ENCODE measurements at regions not wholly inside any gene's neighbourhood (a gene's known extent, or its start where the extent isn't known, plus 50 kb on each side); places are given as distances from the start of the nearest gene placed in this dataset.
"Not testable (repeated sequence)": the region's sequence is repeated elsewhere in the genome, so short reads cannot be mapped to it uniquely, and the experiment has no call there.

DNA sequence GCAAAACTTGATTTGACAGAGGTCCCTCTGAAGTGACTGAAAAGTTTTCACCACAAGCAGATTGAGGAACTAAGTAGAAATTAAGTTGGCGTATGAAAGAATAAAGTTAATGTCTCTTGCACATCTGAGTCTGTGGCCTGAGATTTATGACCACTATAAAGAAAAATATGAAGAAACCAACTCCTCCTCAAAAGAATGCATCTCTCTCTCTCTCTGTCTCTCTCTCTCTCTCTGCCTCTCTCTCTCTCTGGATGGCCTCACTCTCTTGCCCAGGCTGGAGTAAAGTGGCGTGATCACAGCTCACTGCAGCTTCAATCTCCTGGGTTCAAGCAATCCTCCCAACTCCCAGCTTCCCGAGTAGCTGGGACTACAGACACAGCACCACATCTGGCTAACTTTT lies 55.2 kb downstream of the RPL22L1 start:
- DNase-seq: no peak
- intact Hi-C loops (cut with DNase I): loop anchor here (5.0 to 10.0 kb wide), 3 partner anchors 230 to 510 kb away; partner anchors contain the start of gene SLC7A14

DNA sequence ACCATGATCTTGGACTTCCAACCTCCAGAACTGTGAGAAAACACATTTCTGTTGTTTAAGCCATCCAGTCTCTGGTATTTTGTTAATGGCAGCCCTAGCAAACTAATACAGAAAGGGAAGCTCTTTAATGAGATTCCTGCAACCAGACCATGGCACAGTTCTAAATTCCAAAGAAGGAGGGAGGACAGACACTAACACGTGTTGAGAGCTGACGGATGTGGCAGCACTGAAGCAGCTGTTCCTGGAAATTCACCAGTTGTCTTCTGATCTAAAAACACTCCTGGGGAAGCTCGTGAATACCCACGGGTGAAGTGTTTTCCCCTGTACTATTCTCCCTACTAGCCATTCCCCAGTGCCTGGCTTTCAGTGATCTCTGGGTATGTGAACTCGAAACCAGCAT lies 56.7 kb downstream of the RPL22L1 start:
- no peak for DNase-seq
- intact Hi-C loops (cut with DNase I): loop anchor here (5.0 to 10.0 kb wide), 3 partner anchors 228 to 508 kb away; partner anchors contain the start of gene SLC7A14

DNA sequence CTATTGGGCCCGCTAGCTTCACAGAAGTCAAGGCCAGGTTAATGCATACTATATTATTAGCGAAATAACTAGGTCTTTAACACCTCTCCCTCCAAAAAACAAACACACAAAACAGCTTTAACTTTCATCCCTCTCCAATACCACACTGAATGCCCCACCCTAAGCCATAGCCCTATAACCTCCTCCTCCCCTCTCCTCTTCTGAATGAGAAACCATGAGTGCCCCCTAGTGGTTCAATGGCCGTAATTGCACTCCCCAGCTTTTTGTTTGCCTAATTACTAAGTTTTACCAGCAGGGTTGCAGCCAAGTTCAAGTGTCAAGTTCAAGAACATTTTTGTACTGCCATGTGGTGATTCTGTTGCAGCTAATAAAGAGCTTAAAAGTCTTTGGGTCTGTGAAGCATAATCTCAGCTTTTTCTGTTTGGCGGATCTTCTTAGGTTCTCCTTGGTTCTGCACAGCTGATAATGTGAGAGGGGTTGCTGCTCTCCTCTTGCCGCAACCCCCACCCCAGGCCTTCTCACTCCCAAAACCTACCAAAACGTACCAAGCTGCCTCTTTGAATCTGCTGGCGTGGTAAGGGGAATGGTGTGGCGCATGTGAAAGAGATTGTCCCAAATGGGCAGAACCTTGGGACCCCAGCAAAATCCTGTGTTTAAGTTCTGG lies 57.9 kb downstream of the RPL22L1 start:
- DNase-seq: peak in 41 of 42 donors; percentile 25 to 91 (median 77)
- intact Hi-C loops (cut with DNase I): loop anchor here (5.0 to 10.0 kb wide), 3 partner anchors 227 to 507 kb away; partner anchors contain the start of gene SLC7A14

DNA sequence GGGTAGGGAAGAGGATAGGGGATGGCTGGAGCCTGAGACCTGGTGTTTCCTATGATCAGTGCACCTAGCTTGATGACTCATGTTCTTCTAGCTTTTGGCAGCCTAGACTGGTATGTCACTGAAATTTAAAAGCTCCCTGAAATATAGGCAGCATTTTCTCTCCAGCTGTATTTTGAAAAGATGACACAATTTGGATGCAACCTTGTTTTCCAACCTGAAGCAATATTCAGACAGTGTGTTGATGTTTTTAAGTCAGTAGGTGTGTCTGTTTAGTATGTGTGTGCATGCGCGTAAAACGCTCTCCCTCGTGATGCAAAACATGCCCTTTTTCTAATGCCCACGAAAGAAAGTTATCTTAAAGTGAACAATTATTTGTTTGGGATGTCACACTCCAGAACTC lies 58.5 kb downstream of the RPL22L1 start:
- peak in 3 of 42 donors; percentile 16 to 44 (median 18) for DNase-seq
- intact Hi-C loops (cut with DNase I): loop anchor here (5.0 to 10.0 kb wide), 3 partner anchors 227 to 507 kb away; partner anchors contain the start of gene SLC7A14

DNA sequence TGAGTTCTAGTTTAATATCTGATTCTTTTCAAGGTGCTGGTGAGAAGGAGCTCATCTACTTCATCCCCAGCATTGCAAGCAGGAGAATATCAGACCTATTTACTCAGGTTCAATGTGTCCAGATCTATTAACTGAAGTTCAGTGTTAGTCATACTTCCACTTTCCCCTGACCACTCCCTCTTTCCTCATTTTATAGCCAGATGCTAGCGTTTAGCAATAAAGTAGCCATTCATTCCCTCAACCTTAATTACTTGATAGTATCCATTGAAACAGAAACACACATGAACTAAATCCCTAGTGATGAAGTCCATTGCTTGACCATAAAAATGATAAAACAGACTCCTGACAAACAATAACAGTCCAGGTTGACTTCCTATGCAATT lies 60.0 kb downstream of the RPL22L1 start:
- intact Hi-C loops (cut with DNase I): loop anchor here (5.0 to 10.0 kb wide), 3 partner anchors 225 to 505 kb away; partner anchors contain the start of gene SLC7A14
- no peak for DNase-seq

DNA sequence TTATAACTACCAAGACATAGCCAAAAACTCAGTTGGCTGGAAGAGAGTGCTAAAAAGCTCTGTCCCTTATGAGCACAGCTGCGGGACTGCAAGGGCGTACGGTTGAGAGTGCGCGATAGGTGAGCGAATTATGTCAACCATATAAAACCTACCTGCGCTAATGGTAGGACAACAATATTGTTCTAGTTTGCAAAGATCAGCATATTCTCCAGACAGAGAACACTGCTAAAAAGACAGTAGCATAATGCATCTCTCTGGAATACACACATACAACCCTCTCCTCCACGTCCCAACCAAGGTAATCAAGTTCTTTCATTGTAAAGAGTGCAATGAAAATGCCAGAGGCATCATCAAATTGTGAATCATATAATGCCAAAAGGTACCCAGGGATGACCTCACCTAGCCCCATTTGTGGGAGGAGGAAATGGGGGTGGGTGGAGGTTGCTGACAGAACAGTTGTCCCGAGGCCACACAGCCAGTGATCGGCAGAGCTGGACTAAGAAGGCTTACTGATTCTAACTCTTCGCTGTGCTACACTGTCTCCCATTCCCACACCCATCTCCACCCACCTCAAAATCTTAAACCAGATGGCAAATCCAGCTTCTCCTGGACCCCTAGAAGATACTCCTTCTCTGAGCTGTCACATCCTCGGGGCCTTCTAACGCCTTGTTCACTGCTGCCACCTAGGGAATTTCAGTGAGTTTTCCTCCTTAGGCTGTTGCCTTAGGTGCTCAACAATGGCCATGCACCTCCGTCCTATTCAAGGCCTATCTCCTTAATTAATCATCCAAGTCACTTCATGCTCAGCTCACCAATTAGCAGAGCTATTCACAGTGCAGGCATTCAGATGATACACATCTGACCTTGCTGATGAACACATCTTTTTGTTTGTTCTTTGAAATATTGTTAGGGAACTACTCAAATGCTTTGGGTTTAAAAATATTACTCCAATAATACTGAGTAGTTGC lies 60.7 kb downstream of the RPL22L1 start:
- intact Hi-C loops (cut with DNase I): no loop called here
- DNase-seq: peak in 41 of 42 donors; percentile 9 to 88 (median 67)

DNA sequence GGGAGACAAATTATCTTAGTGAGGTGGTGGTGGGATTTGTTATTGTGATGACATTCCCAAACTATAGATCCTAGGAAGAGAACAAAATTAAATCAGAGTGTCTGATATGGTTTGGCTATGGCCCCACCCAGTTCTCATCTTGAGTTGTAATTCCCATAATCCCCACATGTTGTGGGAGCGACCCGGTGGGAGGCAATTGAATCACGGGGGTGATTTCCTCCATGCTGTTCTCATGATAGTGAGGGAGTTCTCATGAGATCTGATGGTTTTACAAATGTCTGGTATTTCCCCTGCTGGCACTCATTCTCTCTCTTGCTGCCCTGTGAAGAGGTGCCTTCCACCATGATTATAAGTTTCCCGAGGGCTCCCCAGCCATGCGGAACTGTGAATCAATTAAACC lies 62.0 kb downstream of the RPL22L1 start:
- intact Hi-C loops (cut with DNase I): no loop called here
- no peak for DNase-seq

DNA sequence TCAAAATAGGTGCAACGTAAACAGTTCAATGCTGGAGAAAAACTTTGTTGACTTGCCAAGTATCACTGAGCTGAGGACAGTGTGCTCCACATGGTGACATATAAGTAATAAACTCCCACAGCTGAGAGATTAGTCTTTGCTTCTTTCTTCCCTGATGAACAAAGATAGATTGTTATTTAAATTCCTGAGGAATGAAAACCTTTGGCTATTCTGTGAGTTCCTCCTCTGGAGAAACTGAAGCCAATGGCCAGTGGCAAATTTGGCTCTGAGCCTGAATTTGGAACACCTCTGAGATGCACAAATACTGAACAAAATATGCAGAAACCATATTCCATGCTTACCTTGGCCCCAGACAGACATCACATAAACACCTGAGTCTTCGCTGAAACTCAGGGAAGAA lies 63.3 kb downstream of the RPL22L1 start:
- no peak for DNase-seq
- intact Hi-C loops (cut with DNase I): no loop called here

DNA sequence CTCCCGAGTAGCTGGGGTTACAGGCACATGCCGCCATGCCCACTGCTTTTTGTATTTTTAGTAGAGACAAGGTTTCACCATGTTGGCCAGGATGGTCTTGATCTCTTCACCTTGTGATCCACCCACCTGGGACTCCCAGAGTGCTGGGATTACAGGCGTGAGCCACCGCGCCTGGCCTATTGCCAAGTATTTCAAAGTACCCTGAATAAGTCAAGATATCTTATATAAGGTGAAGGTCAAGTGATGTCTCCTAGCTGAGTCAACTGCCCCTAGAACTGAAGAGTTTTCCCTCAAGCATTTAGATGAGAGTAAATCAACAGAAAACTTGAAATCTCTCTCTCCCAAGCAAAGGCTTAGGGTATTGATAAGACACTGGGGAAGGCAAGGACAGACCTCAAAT lies 63.9 kb downstream of the RPL22L1 start:
- intact Hi-C loops (cut with DNase I): no loop called here
- no peak for DNase-seq

DNA sequence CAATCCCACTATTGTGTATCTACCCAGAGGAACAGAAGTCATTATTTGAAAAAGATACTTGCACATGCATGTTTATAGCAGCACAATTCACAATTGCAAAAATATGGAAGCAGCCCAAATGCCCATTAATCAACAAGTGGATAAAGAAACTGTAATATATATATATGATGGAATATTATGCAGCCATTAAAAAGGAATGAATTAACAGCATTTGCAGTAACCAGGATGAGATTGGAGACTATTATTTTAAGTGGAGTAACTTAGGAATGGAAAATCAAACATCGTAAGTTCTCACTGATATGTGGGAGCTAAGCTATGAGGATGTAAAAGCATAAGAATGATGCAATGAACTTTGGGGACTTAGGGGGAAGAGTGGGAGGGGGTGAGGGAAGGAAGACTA lies 64.7 kb downstream of the RPL22L1 start:
- intact Hi-C loops (cut with DNase I); DNase-seq: not testable (repeated sequence)

DNA sequence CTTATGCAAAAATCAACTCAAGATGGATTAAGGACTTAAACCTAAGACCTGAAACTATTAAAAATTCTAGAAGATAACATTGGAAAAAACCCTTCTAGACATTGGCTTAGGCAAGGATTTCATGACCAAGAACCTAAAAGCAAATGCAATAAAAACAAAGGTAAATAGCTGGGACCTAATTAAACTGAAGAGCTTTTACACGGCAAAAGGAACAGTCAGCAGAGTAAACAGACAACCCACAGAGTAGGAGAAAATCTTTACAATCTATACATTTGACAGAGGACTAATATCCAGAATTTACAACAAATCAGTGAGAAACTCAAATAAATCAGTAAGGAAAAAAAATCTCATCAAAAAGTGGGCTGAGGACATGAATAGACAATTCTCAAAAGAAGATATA lies 65.4 kb downstream of the RPL22L1 start:
- DNase-seq; intact Hi-C loops (cut with DNase I): not testable (repeated sequence)

DNA sequence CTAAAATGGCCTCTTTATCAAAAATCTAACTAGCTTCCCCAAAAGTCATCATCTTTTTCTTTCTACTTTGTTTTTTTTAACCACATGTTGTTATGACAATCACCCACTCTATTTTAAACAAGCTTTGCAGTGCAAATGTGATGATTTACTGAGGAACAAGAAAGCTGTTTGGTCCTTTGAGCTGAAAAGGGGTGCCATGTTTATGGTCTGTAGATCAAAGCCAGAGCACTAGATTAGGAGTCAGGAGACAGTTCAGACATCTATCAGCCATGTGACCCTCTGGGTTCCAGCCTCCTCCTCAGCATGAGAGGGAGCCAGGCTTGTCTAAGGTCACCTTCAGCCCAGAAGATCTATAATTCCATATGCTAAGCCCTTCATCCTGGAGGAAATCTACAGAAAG lies 65.9 kb downstream of the RPL22L1 start:
- DNase-seq: no peak
- intact Hi-C loops (cut with DNase I): no loop called here

DNA sequence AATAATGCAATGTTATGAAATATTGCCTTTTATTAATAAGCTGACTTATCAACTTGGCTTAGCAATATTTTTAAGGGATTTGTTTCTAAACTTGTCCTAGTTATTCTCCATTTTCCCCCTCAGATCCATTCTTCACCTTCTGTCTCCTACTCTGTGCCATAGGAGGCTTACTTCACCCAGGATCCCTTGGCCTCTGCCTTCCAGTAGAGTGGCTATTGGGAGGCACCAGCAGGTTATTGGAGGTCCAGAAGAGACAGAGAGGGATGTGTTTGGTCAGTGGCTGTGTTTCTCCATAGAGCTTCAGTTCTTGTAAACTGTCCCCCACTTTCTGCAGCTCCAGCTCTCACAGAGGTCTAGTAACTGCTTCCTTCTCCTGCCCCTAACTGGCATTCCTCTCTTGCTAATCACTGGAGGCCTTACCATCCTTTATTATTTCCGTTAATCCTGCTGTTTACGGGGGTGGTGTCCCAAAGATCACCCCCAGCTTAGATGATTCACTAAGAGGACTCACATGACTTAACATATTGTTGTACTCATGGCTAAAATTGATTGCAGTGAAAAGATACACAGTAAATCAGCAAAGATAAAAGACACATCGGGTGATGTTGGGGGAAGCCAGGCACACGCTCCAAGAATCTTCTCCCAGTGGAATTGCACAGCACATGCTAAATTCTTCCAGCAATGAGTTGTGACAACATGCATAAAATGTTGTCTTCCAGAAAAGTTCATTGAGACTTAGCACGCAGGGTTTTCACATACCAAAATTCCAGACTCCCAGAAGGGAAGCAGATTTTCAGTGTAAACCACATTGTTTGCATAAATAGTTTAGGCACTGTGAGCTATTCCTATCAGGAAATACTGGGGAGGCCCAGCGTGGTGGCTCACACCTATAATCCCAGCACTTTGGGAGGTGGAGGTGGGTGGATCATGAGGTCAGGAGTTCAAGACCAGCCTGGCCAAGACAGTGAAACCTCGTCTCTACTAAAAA lies 67.5 kb downstream of the RPL22L1 start:
- no peak for DNase-seq
- intact Hi-C loops (cut with DNase I): no loop called here

DNA sequence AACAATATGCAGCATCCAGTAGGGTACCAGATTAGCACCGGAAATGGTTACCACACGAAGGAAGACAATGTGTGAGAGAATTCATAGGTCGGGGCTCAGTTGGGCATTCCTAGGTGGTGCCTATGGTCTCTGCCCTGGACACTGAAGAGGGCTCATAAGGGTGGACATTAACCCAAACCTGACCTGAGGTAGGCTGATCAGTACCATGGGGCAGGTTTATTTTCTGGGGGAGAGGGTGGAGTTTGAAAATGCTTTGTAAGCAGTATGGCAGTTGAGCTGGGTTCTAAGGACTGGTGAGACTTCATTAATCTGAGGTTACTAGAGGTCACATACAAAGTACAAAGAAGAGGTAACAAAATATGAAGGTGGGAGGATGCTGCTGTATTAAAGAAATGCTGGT lies 68.4 kb downstream of the RPL22L1 start:
- no peak for DNase-seq
- intact Hi-C loops (cut with DNase I): no loop called here

DNA sequence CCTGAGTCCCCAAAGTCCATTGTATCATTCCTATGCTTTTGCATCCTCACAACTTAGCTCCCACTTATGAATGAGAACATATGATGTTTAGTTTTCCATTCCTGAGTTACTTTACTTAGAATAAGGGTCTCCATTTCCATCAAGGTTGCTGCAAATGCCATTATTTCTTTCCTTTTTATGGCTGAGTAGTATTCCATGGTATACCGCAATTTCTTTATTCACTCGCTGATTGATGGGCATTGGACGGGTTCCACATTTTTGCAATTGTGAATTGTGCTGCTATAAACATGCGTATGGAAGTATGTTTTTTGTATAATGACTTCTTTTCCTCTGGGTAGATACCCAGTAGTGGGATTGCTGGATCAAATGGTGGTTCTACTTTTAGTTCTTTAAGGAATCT lies 69.7 kb downstream of the RPL22L1 start:
- intact Hi-C loops (cut with DNase I); DNase-seq: not testable (repeated sequence)

DNA sequence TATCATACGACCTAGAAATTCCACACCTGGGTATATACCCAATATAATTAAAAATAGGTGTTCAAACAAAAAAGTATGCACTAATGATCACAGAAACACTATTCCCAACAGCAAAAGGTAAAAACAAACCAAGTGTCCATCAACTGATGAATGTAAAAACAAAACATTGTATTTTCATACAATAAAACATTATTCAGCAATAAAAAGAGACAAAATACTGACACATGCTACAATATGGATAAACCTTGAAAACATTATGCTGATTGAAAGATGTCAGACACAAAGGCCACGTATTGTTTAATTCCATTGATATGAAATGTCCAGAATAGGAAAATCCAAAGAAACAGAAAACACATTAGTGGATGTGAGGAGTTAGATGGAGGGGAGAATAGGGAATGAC lies 71.0 kb downstream of the RPL22L1 start:
- intact Hi-C loops (cut with DNase I): no loop called here
- no peak for DNase-seq

DNA sequence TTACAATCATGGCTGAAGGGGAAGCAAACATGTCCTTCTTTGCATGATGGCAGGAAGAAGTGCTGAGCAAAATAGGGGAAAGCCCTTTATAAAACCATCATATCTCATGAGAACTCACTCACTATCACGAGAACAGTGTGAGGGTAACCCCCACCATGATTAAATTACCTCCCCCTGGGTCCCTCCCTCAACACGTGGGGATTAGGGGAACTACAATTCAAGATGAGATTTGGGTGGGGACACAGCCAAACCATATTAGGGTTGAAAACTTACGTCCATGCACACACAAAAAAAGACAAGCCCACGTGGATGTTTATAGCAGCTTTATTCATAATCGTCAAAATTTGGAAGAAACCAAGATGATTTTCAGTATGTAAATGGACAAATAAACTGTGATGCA lies 72.3 kb downstream of the RPL22L1 start:
- intact Hi-C loops (cut with DNase I): no loop called here
- no peak for DNase-seq

DNA sequence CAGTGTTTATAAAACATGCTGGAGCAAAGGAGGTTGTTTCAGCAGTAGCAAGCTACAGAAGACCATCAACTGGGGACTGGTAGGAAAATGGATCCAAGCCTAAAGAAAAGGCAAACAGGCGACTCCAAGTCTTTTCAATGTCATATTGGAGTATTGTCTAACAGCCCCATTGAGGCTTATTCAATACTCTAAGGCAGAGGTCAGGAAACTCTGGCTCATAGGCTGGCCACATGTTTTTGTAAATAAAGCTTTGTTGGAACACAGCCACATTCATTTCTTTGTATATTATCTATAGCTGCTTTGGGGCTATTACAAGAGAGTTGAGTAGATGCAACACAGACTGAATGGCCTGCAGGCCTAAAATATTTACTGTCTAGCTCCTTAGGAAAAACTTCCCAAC lies 77.5 kb downstream of the RPL22L1 start:
- DNase-seq: no peak
- intact Hi-C loops (cut with DNase I): no loop called here

DNA sequence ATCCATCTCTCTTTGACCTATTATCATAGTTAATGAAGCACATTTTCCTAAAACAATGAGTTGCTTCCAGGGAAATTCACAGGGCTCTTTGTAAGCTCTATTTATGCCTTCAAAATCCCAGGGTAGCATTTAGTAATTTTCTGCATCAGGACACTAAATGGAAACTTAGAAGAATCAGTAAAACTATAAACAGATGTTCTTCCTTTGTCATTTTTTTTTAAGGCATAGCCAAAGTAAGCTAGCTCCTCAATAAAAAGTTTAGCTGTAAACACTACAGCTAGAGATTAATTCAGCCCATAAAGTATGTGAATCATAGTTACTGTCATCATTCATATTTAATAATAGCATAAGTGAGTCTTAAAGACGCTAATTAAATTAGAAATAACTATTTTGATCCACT lies 79.3 kb downstream of the RPL22L1 start:
- intact Hi-C loops (cut with DNase I): no loop called here
- DNase-seq: no peak
